ENCODE measurements at regions not wholly inside any gene's neighbourhood (a gene's known extent, or its start where the extent isn't known, plus 50 kb on each side); places are given as distances from the start of the nearest gene placed in this dataset.

DNA sequence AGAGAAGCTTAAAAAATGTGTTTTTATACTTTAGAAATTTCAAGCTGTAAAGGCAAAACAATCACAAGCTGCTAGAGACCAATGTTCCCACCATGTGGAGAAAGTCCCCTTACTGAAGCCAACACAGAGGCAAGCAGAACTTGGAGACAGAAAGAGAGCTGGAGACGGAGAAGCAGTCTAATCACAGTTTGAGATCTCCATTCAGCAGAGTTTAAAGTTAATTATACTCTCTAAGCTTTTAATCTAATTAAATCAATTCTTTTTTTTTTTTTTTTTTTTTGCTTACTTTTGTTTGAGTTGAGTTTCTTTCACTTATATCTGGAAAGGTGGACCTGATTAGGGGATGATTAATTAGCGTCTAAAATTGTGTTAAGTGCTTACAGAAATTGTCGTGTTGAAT lies 1534.3 kb downstream of the MAT2B start:
- TF ChIP-seq, protein P1, sequence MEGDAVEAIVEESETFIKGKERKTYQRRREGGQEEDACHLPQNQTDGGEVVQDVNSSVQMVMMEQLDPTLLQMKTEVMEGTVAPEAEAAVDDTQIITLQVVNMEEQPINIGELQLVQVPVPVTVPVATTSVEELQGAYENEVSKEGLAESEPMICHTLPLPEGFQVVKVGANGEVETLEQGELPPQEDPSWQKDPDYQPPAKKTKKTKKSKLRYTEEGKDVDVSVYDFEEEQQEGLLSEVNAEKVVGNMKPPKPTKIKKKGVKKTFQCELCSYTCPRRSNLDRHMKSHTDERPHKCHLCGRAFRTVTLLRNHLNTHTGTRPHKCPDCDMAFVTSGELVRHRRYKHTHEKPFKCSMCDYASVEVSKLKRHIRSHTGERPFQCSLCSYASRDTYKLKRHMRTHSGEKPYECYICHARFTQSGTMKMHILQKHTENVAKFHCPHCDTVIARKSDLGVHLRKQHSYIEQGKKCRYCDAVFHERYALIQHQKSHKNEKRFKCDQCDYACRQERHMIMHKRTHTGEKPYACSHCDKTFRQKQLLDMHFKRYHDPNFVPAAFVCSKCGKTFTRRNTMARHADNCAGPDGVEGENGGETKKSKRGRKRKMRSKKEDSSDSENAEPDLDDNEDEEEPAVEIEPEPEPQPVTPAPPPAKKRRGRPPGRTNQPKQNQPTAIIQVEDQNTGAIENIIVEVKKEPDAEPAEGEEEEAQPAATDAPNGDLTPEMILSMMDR (IDR thresholded peaks at IDR 0.05), result no peak
- TF ChIP-seq POLR2A (IDR thresholded peaks at IDR 0.05), result no peak
